SK-N-SH (cell line): ENCODE measurements at regions not wholly inside any gene's neighbourhood (a gene's known extent, or its start where the extent isn't known, plus 50 kb on each side); places are given as distances from the start of the nearest gene placed in this dataset.

Experiments used
- CTCF ChIA-PET: fragments of 300-600, 350-600 bp; formaldehyde crosslinking; extraction: SDS; loops from one replicate; lab custom pipeline; 2021; lab: Yijun Ruan, JAX
- POLR2A ChIA-PET: fragments of 350-600 bp; sonication (Branson Sonifier 250); formaldehyde crosslinking; extraction: SDS; loops from one replicate; lab custom pipeline; 2020; ENCODE audit warnings: antibody characterized with exemption, inconsistent platforms; lab: Yijun Ruan, JAX
- DNase-seq: peaks from one replicate; pipeline ENCODE4 v3.0.0; 2012
- H2AFZ ChIP-seq: fragments of 200-600 bp; sonication (generic); 2 replicates; pipeline ENCODE4 v1.8.1; 2016; ENCODE audit warnings: antibody characterized with exemption, mild to moderate bottlenecking, low read depth
- H3F3A ChIP-seq: fragments of 200-600 bp; sonication (generic); replicated peaks from 2 replicates; pipeline ENCODE3; 2016; ENCODE audit warnings: antibody characterized with exemption, mild to moderate bottlenecking; ENCODE audit not compliant: insufficient read depth
- H3K27ac ChIP-seq, 2 experiments: fragments of 200-500 bp in 1 of 2; fragments of 200-600 bp in 1 of 2; sonication (Bioruptor generic) in 1 of 2; sonication (generic), shearing (Covaris generic) in 1 of 2; 2 replicates each; pipeline versions ENCODE4 v1.5.1 to v1.6.1; 2014 to 2016; ENCODE audit warnings: low read depth in 2 of 2, inconsistent platforms in 1 of 2, low read length in 1 of 2, mild to moderate bottlenecking in 1 of 2, mixed read lengths in 1 of 2
- H3K27me3 ChIP-seq: fragments of 200-600 bp; sonication (generic), shearing (Covaris generic); 2 replicates; pipeline ENCODE4 v1.6.1; 2016; ENCODE audit warnings: mixed run types; ENCODE audit not compliant: insufficient read depth
- H3K36me3 ChIP-seq, 2 experiments: fragments of 200-500 bp in 1 of 2; fragments of 200-600 bp in 1 of 2; sonication (Bioruptor generic) in 1 of 2; sonication (generic) in 1 of 2; replicated peaks in 1 of 2; 2 replicates each; pipeline versions ENCODE3 to v1.5.1; 2014 to 2016; ENCODE audit warnings: low read length in 1 of 2, mild to moderate bottlenecking in 1 of 2; ENCODE audit not compliant: insufficient read depth in 2 of 2, control insufficient read depth in 1 of 2
- H3K4me1 ChIP-seq, 2 experiments: fragments of 200-500 bp in 1 of 2; fragments of 200-600 bp in 1 of 2; sonication (Bioruptor generic) in 1 of 2; sonication (generic), shearing (Covaris generic) in 1 of 2; 2 replicates each; pipeline versions ENCODE4 v1.5.1 to v1.6.1; 2014 to 2016; ENCODE audit warnings: low read depth in 1 of 2, low read length in 1 of 2, mixed run types in 1 of 2; ENCODE audit not compliant: insufficient read depth in 2 of 2, control insufficient read depth in 1 of 2
- H3K4me2 ChIP-seq: fragments of 200-600 bp; sonication (generic), shearing (Covaris generic); 2 replicates; pipeline ENCODE4 v1.6.1; 2017; ENCODE audit warnings: mixed run types
- H3K4me3 ChIP-seq, 2 experiments: fragments of 200-500 bp in 1 of 2; fragments of 200-600 bp in 1 of 2; sonication (Bioruptor generic) in 1 of 2; sonication (generic), shearing (Covaris generic) in 1 of 2; 2 replicates each; pipeline versions ENCODE4 v1.5.1 to v1.8.1; 2014 to 2016; ENCODE audit warnings: low read depth in 2 of 2, inconsistent platforms in 1 of 2, low read length in 1 of 2, mild to moderate bottlenecking in 1 of 2, mixed read lengths in 1 of 2, moderate library complexity in 1 of 2
- H3K79me2 ChIP-seq: fragments of 200-600 bp; sonication (generic); 2 replicates; pipeline ENCODE4 v1.8.1; 2017; ENCODE audit warnings: mild to moderate bottlenecking; ENCODE audit not compliant: insufficient read depth
- H3K9ac ChIP-seq: fragments of 200-600 bp; sonication (generic); 2 replicates; pipeline ENCODE4 v1.6.1; 2017; ENCODE audit warnings: mixed run types
- H3K9me2 ChIP-seq: fragments of 200-600 bp; sonication (generic); 2 replicates; pipeline ENCODE4 v1.6.1; 2017; ENCODE audit warnings: mixed run types
- H3K9me3 ChIP-seq: fragments of 200-600 bp; sonication (generic); 2 replicates; pipeline ENCODE4 v1.6.1; 2017; ENCODE audit warnings: mixed run types, mild to moderate bottlenecking, moderate library complexity
- H4K20me1 ChIP-seq: fragments of 200-600 bp; sonication (generic); 2 replicates; pipeline ENCODE4 v1.6.1; 2017; ENCODE audit warnings: mild to moderate bottlenecking, mixed run types; ENCODE audit not compliant: insufficient read depth
- CHD2 ChIP-seq: fragments of 150-350 bp; IDR thresholded peaks from 2 replicates; pipeline ENCODE4 v1.6.1; 2018; ENCODE audit warnings: low read length; ENCODE audit not compliant: partially characterized antibody
- EP300 ChIP-seq, 2 experiments: IDR thresholded peaks; 2 replicates each; pipeline versions ENCODE4 v1.4.0 to v1.6.1; 2012; ENCODE audit warnings: borderline replicate concordance in 1 of 2, low read depth in 1 of 2, low read length in 1 of 2
- EZH2phosphoT487 ChIP-seq: fragments of 200-600 bp; sonication (generic); IDR thresholded peaks from 2 replicates; pipeline ENCODE4 v1.6.1; 2017; ENCODE audit warnings: low read depth, mixed run types, mild to moderate bottlenecking, antibody characterized with exemption, moderate library complexity, borderline replicate concordance
- FOXJ3 ChIP-seq: sonication (generic); formaldehyde crosslinking; IDR thresholded peaks from 2 replicates; pipeline ENCODE4 v1.5.1; 2020; ENCODE audit warnings: mild to moderate bottlenecking, missing genetic modification reagents
- FOXM1 ChIP-seq: IDR thresholded peaks from 2 replicates; pipeline ENCODE4 v1.4.0; 2012; ENCODE audit warnings: low read depth, mild to moderate bottlenecking
- GABPA ChIP-seq: IDR thresholded peaks from 2 replicates; pipeline ENCODE4 v1.4.0; 2012; ENCODE audit warnings: low read depth, mild to moderate bottlenecking
- GATA2 ChIP-seq: sonication (generic); formaldehyde crosslinking; IDR thresholded peaks from 2 replicates; pipeline ENCODE4 v1.5.0; 2020; ENCODE audit warnings: mild to moderate bottlenecking, missing genetic modification reagents
- MEF2A ChIP-seq: IDR thresholded peaks from 2 replicates; pipeline ENCODE4 v1.4.0; 2012; ENCODE audit warnings: low read depth, borderline replicate concordance
- POLR2AphosphoS5 ChIP-seq: IDR thresholded peaks from 2 replicates; pipeline ENCODE4 v1.6.1; 2012; ENCODE audit warnings: low read depth, low read length
- RCOR1 ChIP-seq: fragments of 150-350 bp; IDR thresholded peaks from 2 replicates; pipeline ENCODE4 v1.6.1; 2017; ENCODE audit warnings: antibody characterized with exemption, low read length
- SMC3 ChIP-seq: IDR thresholded peaks from 2 replicates; pipeline ENCODE4 v1.6.1; 2012; ENCODE audit warnings: low read depth, low read length, improper control_type of control experiment
- TCF12 ChIP-seq: IDR thresholded peaks from 2 replicates; pipeline ENCODE4 v1.4.0; 2012
- TEAD4 ChIP-seq: IDR thresholded peaks from 2 replicates; pipeline ENCODE4 v1.4.0; 2012; ENCODE audit warnings: mild to moderate bottlenecking, borderline replicate concordance; ENCODE audit not compliant: insufficient read depth
- WGBS: methylation state at CpG from one replicate; pipeline ENCODE4 v1.1.6; 2017; ENCODE audit warnings: low lambda C conversion rate; 5-methylcytosine and 5-hydroxymethylcytosine counted together
- TF ChIP-seq, protein P1 (sequence below): IDR thresholded peaks from 2 replicates; pipeline ENCODE4; 2012

DNA sequence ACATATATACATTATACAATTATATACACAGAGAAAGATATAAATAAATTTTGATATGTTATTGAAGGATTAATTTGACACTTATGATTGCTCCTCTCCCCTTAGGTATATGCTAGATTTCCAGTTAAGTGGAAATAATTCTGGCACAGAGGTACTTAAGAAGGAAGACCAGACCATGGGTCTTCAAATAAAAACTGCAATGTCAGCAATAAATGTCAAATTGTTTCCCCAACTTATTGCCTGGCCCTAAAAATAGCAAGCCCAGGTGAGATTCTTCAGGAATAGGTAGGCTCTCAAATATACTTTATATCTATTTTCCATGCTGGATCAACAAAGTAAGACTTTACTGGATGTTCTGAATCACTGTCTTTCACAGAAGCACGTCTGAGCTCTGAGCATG, 551.3 kb upstream of the STEAP1 start:
- Histone ChIP-seq H3K4me1 (no peaks in the 10 kb centered on the region), H4K20me1 (no peaks in the 10 kb centered on the region), H3K27ac (no peak overlapping the region), H3K79me2 (no peaks in the 10 kb centered on the region), H3K9me2 (peaks cover 4% of the 10 kb centered on the region; the same call in 1 of the 2 replicates), H3F3A (no peaks in the 10 kb centered on the region), H3K36me3 (no peaks in the 10 kb centered on the region), H3K27me3 (no peaks in the 10 kb centered on the region), H3K4me3 (no peak overlapping the region), H3K4me2 (no peak overlapping the region), H3K9ac (no peak overlapping the region), H3K9me3 (no peaks in the 10 kb centered on the region), H2AFZ (no peak overlapping the region)
- CTCF ChIA-PET: no interaction called here
- TF ChIP-seq RCOR1 (no peak), CHD2 (no peak), POLR2AphosphoS5 (no peak)
- POLR2A ChIA-PET: no interaction called here
- WGBS: 13% methylated on average over 1 of the region's 1 CpG
- no peak for DNase-seq

DNA sequence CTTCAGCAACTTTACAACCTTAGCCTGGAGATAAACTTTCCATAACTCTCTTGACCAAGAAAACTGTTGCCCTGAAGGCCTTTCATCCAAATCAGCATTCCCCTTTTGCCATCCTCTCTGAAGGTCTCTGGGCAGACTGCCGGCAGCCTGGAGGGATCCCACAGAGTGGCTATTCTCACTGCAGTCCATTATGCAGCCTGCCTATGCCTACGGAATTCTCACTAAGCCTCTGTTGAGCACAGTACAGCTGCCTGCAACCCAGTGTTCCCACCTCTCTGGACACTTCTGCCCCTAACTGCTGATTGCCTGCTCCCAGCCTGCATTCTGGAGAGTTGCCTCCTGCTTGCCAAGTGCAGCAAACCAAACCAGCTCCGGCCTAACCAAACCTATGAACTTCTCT, 548.9 kb upstream of the STEAP1 start:
- H3F3A ChIP-seq: no peaks in the 10 kb centered on the region
- 25% methylated on average over 3 of the region's 3 CpGs for WGBS
- no peak overlapping the region for H3K27ac ChIP-seq
- no peaks in the 10 kb centered on the region for H4K20me1 ChIP-seq
- H3K4me1 ChIP-seq: no peaks in the 10 kb centered on the region
- no peaks in the 10 kb centered on the region for H3K27me3 ChIP-seq
- CTCF ChIA-PET: interaction anchor here (1.4 to 1.5 kb wide), 2 partner anchors 10 to 17 kb away, joined by 3 to 5 read pairs; no protein-coding TSS in a partner anchor
- no peak overlapping the region for H3K4me2 ChIP-seq
- no peaks in the 10 kb centered on the region for H3K36me3 ChIP-seq
- TF ChIP-seq, protein P1, sequence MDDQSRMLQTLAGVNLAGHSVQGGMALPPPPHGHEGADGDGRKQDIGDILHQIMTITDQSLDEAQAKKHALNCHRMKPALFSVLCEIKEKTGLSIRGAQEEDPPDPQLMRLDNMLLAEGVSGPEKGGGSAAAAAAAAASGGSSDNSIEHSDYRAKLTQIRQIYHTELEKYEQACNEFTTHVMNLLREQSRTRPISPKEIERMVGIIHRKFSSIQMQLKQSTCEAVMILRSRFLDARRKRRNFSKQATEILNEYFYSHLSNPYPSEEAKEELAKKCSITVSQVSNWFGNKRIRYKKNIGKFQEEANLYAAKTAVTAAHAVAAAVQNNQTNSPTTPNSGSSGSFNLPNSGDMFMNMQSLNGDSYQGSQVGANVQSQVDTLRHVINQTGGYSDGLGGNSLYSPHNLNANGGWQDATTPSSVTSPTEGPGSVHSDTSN: no peak
- no peak for TF ChIP-seq GATA2 (CRISPR knock-in tag)
- TF ChIP-seq, all 33 proteins: peak for 0
- Histone ChIP-seq H2AFZ (no peak overlapping the region), H3K79me2 (no peaks in the 10 kb centered on the region), H3K9ac (no peak overlapping the region), H3K9me3 (no peaks in the 10 kb centered on the region), H3K4me3 (no peak overlapping the region), H3K9me2 (peaks cover 4% of the 10 kb centered on the region; the same call in 1 of the 2 replicates)
- DNase-seq: no peak
- POLR2A ChIA-PET: no interaction called here

DNA sequence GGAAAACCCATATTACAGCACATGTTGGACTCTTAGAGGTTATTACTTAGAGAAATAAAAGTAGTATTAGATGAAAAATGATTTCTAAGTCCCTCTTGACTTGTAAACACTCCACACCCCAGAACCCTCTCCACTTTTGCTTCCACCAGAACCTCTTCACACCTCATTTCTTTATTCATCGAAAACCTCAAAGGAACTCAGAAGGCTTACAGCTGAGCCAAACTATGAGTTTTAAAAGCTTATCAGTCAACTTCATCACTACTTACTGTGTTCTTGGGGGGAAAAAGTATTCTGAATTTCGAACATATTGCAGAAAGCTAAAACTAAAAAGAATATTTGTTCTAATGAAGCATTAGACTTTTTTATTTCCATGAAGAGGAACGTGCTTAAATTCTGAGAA, 547.8 kb upstream of the STEAP1 start:
- no peaks in the 10 kb centered on the region for H3K9me3 ChIP-seq
- H2AFZ ChIP-seq: no peak overlapping the region
- no peak for TF ChIP-seq MEF2A
- no peak for TF ChIP-seq EP300 (IDR thresholded peaks at IDR 0.05; ENCODE audit: borderline replicate concordance in 1 of 2, low read depth in 1 of 2, low read length in 1 of 2)
- TF ChIP-seq TEAD4: no peak
- TF ChIP-seq SMC3: no peak
- TF ChIP-seq, protein P1: no peak
- no peak for TF ChIP-seq GABPA
- no peak for TF ChIP-seq FOXM1
- TF ChIP-seq EZH2phosphoT487: no peak
- no peak for TF ChIP-seq FOXJ3 (CRISPR knock-in tag)
- no peak for TF ChIP-seq TCF12
- CTCF ChIA-PET: interaction anchor here (1.0 to 1.6 kb wide), 2 partner anchors 12 to 16 kb away, joined by 4 to 5 read pairs; no protein-coding TSS in a partner anchor
- no peaks in the 10 kb centered on the region for H3K4me1 ChIP-seq
- peaks cover 4% of the 10 kb centered on the region; the same call in 1 of the 2 replicates for H3K9me2 ChIP-seq
- H3K27me3 ChIP-seq: no peaks in the 10 kb centered on the region
- WGBS: 18% methylated on average over 3 of the region's 3 CpGs
- H3K4me3 ChIP-seq: no peak overlapping the region
- H3K9ac ChIP-seq: no peak overlapping the region
- no peak overlapping the region for H3K4me2 ChIP-seq
- no peaks in the 10 kb centered on the region for H3K79me2 ChIP-seq
- H3F3A ChIP-seq: no peaks in the 10 kb centered on the region
- H4K20me1 ChIP-seq: no peaks in the 10 kb centered on the region
- POLR2A ChIA-PET: no interaction called here
- H3K27ac ChIP-seq: no peak overlapping the region
- no peak for DNase-seq
- no peaks in the 10 kb centered on the region for H3K36me3 ChIP-seq
